Uterus (tissue), 2 donors: ENCODE measurements at regions not wholly inside any gene's neighbourhood (a gene's known extent, or its start where the extent isn't known, plus 50 kb on each side); places are given as distances from the start of the nearest gene placed in this dataset.

Experiments
- CTCF ChIP-seq, 4 experiments: fragments of 200-600 bp in 2 of 4; fragments of 450-650 bp in 2 of 4; sonication (generic) in 2 of 4; IDR thresholded peaks; one replicate each; pipeline ENCODE4 v1.5.1; 2016 to 2019; ENCODE audit warnings: antibody characterized with exemption in 4 of 4, mild to moderate bottlenecking in 2 of 4, moderate library complexity in 1 of 4
- POLR2A ChIP-seq, 2 donors: fragments of 450-650 bp; IDR thresholded peaks; one replicate each; pipeline ENCODE4 v1.6.1; 2016; ENCODE audit warnings: antibody characterized with exemption in 2 of 2, mild to moderate bottlenecking in 1 of 2, moderate library complexity in 1 of 2

- TF ChIP-seq POLR2A (IDR thresholded peaks at IDR 0.05) = no peak
- no peak for TF ChIP-seq CTCF (IDR thresholded peaks at IDR 0.05)
Measured at GRCh38 chr6:98239057-98239456, 595.3 kb upstream of the POU3F2 start.
